Non-pigmented ciliary epithelial cell (primary cell): ENCODE measurements at regions not wholly inside any gene's neighbourhood (a gene's known extent, or its start where the extent isn't known, plus 50 kb on each side); places are given as distances from the start of the nearest gene placed in this dataset.
"Not testable (repeated sequence)": the region's sequence is repeated elsewhere in the genome, so short reads cannot be mapped to it uniquely, and the experiment has no call there.

ENCODE experiments used
- DNase-seq: peaks from one replicate; pipeline ENCODE4 v3.0.0-alpha.2; 2010; ENCODE audit warnings: low read depth

GRCh38 chr18:60062831-60063230 is 163.0 kb downstream of the PMAIP1 start:
- DNase-seq, result not testable (repeated sequence)

DNA sequence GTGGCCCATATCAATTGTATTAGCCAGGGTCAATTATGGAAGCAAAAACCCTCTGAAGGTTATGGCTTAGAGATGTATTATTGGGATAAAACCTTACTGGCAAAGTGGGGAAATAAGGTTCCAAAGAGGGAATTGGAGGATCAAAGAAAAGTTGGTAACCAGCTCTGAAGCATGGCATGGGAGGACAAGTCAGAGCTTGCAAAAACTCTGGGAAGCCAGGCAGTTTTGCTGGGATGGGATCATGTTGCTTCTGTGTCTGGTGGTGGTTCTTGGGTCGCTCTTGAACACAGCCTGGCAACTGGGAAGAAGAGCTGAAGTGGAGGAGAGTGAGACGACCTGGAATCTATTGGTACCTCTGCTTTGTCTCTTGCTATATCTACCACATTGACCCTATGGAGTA is 162.6 kb downstream of the PMAIP1 start:
- DNase-seq, result no peak

- no peak for DNase-seq
These were observed 160.8 kb downstream of the PMAIP1 start for GRCh38 chr18:60060578-60060977.

DNA sequence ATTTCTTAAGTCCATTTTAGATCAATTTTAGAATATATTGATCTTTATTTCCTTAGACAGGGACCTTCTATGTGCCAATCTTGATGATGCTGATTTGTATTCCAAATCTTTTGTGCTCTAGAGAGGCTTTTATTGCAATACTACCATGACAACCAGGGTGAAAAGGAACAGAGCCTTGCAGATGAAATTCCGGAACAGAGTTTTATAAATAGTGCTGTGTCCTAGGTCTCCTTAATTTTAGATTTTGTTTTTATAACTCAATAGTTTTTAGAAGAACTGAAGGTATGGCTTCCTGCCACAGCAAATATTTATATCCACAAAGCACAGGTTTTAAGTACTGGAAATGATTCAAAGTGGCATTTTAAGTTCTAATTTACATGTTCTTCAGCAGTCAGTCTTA is 160.2 kb downstream of the PMAIP1 start:
- DNase-seq, result no peak

GRCh38 chr18:60059216-60059615 is 159.4 kb downstream of the PMAIP1 start:
- no peak for DNase-seq

GRCh38 chr18:60053747-60054304 is 154.0 kb downstream of the PMAIP1 start:
- DNase-seq, result peak; percentile 90

DNA sequence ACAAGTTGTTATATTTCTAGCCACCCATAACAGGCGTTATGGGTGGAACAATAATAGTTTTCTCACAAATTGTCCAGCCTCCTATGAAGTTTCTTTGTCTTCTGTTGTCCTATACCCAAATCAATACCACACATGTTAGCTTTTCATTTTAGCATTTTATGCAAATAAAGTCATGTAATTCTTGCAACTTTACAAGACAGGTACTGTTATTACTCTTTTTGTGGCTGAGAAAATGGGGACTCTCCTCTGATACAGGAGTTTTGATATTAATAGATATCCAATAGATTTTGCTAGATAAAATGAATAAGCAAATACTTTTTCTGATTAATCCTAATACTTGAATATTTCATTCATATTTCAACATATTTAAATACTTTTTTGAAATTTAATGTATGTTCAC is 151.0 kb downstream of the PMAIP1 start:
- DNase-seq, result no peak

DNA sequence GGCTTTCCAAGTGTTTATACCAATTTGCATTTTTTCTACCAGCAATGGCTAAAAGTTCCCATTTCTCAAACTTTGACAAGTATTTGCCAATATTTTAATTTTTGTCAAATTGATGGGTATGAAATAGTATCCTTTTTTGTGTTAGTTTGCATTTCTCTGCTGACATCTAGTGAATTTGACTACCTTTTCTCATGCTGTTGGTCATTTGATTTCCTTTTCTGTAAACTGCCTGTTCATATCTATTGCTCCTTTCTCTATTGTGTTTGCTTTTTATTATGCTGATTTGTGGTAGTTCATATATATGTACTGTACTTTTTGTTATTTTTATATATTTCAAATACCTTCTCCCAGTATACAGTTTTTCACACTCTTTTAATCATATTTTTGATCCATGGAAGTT is 149.4 kb downstream of the PMAIP1 start:
- DNase-seq, result no peak

GRCh38 chr18:60047556-60047955 is 147.8 kb downstream of the PMAIP1 start:
- DNase-seq, result no peak

DNA sequence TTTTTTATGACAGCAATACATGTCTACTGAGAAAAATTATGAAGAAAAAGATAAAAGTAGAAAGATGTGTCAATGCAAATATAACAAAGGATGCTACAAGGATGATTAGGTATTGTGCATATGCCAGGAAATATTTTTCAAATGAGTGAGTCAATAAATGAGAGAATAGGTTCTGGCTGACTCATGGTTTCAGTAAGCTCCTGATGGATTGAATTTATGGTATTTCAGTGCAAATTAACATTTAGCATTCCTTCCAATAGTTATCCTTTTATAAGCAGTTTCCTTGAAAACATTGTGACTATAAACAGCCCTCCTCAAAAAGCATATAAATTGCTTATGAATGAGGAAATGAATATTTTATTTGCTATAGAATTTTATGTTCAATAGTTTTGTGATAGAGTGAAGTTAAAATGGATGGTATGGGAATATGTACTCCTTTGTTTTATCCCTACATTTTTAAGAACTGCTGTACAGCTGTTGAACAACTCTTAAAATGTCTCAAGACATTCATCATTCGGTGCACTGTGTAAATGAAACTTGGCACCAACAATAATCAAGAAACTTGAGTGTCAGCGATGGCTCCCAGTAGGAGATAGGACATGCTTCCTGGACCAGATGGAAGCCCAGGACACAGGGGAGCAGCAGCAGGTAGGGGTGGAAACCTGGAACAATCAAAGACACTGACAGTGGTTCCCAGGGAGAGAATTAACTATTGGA is 144.7 kb downstream of the PMAIP1 start:
- DNase-seq, result peak; percentile 51

- DNase-seq, result no peak
These were observed 141.2 kb downstream of the PMAIP1 start for GRCh38 chr18:60040971-60041370.

- DNase-seq, result no peak
These were observed 138.9 kb downstream of the PMAIP1 start for GRCh38 chr18:60038731-60039130.

GRCh38 chr18:60027397-60027796 is 127.6 kb downstream of the PMAIP1 start:
- DNase-seq, result no peak

GRCh38 chr18:60024857-60025256 is 125.1 kb downstream of the PMAIP1 start:
- no peak for DNase-seq

DNA sequence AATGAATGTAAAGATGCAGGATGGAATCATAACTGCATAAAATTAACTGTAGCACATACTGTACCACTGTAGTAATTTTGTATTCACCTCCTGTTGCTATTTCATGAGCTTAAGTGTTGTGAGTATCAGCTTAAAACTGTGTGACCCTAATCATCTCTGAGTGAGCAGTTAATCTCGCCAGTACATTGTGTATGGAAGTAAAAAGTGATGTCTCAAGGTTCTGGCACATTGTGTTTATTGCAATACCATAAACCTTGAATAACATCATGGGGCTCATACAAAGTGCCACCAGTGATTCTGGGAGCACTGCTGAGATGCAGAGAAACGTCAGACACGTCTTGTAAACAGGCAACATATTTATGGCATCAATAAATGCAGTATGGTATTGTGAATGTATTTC is 124.5 kb downstream of the PMAIP1 start:
- no peak for DNase-seq

- no peak for DNase-seq
These were observed 123.0 kb downstream of the PMAIP1 start for GRCh38 chr18:60022671-60023276.

DNA sequence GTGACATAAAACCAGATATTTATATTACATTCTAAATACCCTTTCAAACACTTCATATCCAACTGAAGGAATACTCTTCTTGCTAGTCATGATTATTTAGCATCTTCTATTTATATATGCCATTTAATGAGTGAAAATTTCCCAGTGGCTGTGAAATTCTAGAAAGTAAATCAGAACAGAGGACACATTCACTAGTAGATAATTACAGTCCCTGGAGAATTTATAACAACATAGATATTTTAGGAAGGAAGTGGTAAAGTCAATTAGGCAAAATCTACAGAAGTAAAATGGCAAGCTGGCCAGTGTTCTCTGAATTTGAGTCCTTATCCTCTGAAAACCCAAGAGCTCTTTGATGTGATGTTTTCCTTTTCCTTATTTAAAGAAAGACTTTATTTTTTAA is 121.8 kb downstream of the PMAIP1 start:
- no peak for DNase-seq

GRCh38 chr18:60020107-60020925 is 120.5 kb downstream of the PMAIP1 start:
- DNase-seq, result no peak

DNA sequence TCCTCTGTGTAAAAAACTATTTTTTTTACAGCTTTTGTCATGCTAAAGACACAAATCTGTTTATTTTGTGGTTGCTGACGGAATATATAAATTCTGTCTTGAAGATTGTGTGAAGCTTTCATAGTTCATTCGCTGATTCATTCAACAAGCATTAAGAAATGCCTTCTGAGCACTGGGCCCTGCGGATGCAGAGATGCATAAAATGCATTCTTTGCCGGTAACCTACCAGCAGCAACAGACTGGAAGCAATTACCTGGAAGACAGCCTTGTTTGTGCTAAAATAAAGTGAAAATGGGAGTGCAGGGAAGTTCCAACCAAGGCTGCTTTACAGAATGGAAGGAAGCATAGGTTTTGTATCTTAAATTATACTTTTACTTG is 119.7 kb downstream of the PMAIP1 start:
- peak; percentile 88 for DNase-seq

DNA sequence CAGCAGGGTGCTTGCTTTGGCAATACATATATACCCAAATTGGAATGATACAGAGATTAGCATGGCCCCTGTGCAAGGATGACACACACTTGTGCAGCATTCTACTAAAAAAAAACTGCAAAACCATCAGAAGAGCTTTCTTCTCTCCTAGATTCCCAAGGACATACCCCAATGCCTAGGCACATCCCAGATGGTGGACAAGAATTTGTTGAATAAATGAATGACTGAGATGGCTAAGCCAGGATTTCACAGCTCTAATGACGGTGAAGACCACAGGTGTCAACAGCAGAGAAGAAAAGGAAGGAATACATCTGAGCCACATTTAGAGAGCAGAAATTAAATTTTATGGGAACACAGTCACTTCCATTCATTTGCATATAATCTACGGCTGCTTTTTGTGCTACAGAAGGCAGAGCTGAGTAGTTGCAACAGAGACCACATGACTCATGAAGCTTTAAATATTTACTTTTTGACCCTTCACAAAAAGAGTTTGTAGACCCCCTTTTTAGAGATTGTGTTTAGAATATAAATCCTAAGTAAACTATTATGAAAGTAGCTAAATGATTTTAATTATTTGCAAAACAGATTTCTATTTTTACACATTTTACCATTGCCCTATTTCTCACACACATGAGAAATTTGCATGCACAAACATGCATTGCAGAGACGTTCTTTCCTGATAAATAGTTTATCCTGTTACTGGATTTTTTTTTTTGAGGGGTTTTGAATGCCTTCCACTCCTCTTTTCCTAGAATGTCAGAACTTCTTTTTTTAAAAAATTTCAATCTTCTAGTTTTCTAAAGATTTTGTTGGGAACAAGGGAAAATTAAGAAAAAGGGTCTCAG is 119.0 kb downstream of the PMAIP1 start:
- DNase-seq, result no peak

- not testable (repeated sequence) for DNase-seq
These were observed 118.3 kb downstream of the PMAIP1 start for GRCh38 chr18:60018134-60018533.

- no peak for DNase-seq
These were observed 117.6 kb downstream of the PMAIP1 start for GRCh38 chr18:60017371-60017770.
